ENCODE measurements at regions not wholly inside any gene's neighbourhood (a gene's known extent, or its start where the extent isn't known, plus 50 kb on each side); places are given as distances from the start of the nearest gene placed in this dataset.

DNA sequence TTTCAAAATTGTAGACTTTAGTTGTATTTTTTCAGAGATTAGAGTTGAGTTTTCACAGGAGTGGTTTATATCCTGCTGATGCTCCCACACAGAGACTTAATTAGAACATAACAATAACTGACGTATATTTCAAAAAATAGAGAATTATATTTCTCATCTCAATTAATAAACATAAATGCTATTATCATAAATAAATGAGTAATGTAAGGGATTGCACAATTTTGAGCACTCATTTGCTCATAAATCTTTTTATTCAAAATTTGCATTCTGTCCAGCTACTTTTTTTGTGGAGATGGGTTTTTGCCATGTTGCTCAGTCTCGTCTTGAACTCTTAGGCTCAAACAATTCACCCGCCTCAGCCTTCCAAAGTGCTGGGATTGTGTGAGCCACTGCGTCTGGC is 515.7 kb upstream of the RORB start:
- Histone ChIP-seq H3K4me3 (replicated peaks; ENCODE audit: low read depth, low read length) (no peak overlapping the region), H3K27me3 (replicated peaks; ENCODE audit: control insufficient read depth, insufficient read depth, low read length) (no peaks in the 10 kb centered on the region), H3K36me3 (ENCODE audit: control insufficient read depth, insufficient read depth, low read length) (no peaks in the 10 kb centered on the region)
- TF ChIP-seq, protein P1, sequence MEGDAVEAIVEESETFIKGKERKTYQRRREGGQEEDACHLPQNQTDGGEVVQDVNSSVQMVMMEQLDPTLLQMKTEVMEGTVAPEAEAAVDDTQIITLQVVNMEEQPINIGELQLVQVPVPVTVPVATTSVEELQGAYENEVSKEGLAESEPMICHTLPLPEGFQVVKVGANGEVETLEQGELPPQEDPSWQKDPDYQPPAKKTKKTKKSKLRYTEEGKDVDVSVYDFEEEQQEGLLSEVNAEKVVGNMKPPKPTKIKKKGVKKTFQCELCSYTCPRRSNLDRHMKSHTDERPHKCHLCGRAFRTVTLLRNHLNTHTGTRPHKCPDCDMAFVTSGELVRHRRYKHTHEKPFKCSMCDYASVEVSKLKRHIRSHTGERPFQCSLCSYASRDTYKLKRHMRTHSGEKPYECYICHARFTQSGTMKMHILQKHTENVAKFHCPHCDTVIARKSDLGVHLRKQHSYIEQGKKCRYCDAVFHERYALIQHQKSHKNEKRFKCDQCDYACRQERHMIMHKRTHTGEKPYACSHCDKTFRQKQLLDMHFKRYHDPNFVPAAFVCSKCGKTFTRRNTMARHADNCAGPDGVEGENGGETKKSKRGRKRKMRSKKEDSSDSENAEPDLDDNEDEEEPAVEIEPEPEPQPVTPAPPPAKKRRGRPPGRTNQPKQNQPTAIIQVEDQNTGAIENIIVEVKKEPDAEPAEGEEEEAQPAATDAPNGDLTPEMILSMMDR (IDR thresholded peaks at IDR 0.05; ENCODE audit: insufficient read depth, low read length, poor library complexity, severe bottlenecking): no peak
- no peak for DNase-seq (ENCODE audit: extremely low read depth, insufficient read length)

DNA sequence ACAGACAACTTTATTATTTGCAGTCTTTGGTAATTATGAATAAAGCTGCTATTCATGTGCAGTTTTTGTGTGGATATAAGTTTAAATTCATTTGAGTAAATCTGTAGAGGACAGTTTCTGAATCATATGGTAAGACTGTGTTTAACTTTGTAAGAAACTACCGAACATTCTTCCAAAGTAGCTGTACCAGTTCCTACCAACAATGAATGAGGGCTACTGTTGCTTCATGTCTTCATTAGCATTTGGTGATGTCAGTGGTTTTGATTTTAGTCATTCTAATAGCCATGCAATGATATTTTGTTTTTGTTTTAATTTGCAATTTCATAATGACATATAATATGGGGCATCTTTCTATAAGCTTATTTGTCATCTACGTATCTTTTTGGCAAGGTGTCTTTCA is 501.3 kb upstream of the RORB start:
- Histone ChIP-seq H3K36me3 (ENCODE audit: control insufficient read depth, insufficient read depth, low read length) (no peaks in the 10 kb centered on the region), H3K27me3 (replicated peaks; ENCODE audit: control insufficient read depth, insufficient read depth, low read length) (no peaks in the 10 kb centered on the region), H3K4me3 (replicated peaks; ENCODE audit: low read depth, low read length) (no peak overlapping the region)
- DNase-seq (ENCODE audit: extremely low read depth, insufficient read length): no peak
- TF ChIP-seq, protein P1 (IDR thresholded peaks at IDR 0.05; ENCODE audit: insufficient read depth, low read length, poor library complexity, severe bottlenecking): no peak

DNA sequence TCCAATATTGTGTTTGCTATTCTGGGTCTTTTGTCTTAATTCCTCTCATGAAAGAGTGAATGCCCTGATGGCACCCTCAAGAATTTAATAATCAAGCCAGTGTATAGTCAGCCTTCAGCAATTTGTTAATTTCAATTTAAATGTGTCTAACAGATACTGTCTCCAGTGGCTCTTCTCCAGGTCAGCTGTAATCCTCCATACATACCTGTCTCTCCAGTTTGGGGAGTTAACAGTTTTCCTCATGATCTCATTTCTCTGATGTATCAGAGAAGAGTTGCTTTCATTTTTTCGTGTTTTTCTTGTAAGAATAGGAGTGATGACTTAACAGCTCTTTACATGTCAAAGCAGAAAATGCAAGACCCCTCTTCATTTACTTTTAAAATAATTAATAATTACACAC is 500.3 kb upstream of the RORB start:
- no peaks in the 10 kb centered on the region for H3K27me3 ChIP-seq (replicated peaks; ENCODE audit: control insufficient read depth, insufficient read depth, low read length)
- no peaks in the 10 kb centered on the region for H3K36me3 ChIP-seq (ENCODE audit: control insufficient read depth, insufficient read depth, low read length)
- no peak for DNase-seq (ENCODE audit: extremely low read depth, insufficient read length)
- TF ChIP-seq, protein P1 (IDR thresholded peaks at IDR 0.05; ENCODE audit: insufficient read depth, low read length, poor library complexity, severe bottlenecking): no peak
- no peak overlapping the region for H3K4me3 ChIP-seq (replicated peaks; ENCODE audit: low read depth, low read length)

DNA sequence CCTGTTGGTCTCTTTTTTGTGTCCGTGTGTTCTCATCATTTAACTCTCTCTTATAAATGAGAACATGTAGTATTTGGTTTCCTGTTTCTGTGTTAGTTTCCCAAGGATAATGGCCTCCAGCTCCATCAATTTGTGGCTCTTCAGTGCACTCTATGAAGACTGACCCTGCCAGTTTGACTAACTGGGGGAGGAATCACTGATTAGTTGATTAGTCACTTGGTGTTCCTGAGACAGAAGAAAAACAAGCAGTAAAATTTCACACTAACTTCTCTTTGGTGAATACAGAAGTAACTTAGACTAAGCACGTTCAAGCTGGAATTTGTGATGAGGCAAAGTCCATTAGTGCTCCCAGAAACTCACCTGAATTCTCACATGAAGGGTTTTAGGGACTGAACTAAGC is 495.8 kb upstream of the RORB start:
- no peak for DNase-seq (ENCODE audit: extremely low read depth, insufficient read length)
- Histone ChIP-seq H3K36me3 (ENCODE audit: control insufficient read depth, insufficient read depth, low read length) (no peaks in the 10 kb centered on the region), H3K27me3 (replicated peaks; ENCODE audit: control insufficient read depth, insufficient read depth, low read length) (no peaks in the 10 kb centered on the region), H3K4me3 (replicated peaks; ENCODE audit: low read depth, low read length) (no peak overlapping the region)
- TF ChIP-seq, protein P1 (IDR thresholded peaks at IDR 0.05; ENCODE audit: insufficient read depth, low read length, poor library complexity, severe bottlenecking): no peak

DNA sequence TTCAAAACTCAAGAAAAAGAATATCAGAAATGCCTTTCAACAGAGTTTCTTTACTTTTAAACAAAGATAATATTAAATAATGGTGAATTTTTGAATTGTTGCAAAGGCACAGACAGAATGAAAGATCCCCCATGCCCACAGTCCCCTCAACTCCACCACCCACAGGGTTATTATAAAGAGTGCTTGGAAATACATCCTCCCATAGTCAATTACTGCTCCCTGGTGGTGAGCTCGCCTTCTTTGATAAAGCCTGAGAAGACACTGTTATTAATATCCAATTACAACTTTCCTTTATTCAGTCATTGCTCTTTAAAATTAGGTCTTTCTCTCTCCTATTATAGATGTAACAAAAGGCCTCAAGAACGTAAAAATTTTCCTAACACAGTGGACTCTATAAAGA is 490.2 kb upstream of the RORB start:
- TF ChIP-seq, protein P1 (IDR thresholded peaks at IDR 0.05; ENCODE audit: insufficient read depth, low read length, poor library complexity, severe bottlenecking): no peak
- DNase-seq (ENCODE audit: extremely low read depth, insufficient read length): no peak
- Histone ChIP-seq H3K4me3 (replicated peaks; ENCODE audit: low read depth, low read length) (no peak overlapping the region), H3K27me3 (replicated peaks; ENCODE audit: control insufficient read depth, insufficient read depth, low read length) (no peaks in the 10 kb centered on the region), H3K36me3 (ENCODE audit: control insufficient read depth, insufficient read depth, low read length) (no peaks in the 10 kb centered on the region)

DNA sequence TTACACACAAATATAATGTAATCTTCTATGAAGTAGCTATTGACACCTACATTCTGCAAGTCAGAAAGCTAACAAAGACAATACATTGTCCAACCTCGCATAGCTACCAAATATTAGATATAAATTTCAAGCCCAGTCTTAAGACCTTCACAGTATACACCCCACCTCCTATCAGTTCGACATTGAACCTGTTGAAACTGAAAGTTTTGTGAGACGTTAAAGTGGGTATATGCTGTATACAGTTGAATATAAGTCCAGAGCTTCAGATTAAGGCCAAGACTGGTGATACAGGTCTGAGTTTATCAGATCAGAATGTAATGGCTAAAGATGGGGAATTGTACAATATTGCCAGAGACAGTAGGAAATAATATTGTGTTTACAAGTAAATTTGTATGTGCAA is 489.3 kb upstream of the RORB start:
- Histone ChIP-seq H3K27me3 (replicated peaks; ENCODE audit: control insufficient read depth, insufficient read depth, low read length) (no peaks in the 10 kb centered on the region), H3K4me3 (replicated peaks; ENCODE audit: low read depth, low read length) (no peak overlapping the region), H3K36me3 (ENCODE audit: control insufficient read depth, insufficient read depth, low read length) (no peaks in the 10 kb centered on the region)
- TF ChIP-seq, protein P1 (IDR thresholded peaks at IDR 0.05; ENCODE audit: insufficient read depth, low read length, poor library complexity, severe bottlenecking): no peak
- DNase-seq (ENCODE audit: extremely low read depth, insufficient read length): no peak

All from GM06990 (cell line).